GM13976 (cell line): ENCODE measurements at regions not wholly inside any gene's neighbourhood (a gene's known extent, or its start where the extent isn't known, plus 50 kb on each side); places are given as distances from the start of the nearest gene placed in this dataset.

Source experiments
- DNase-seq: peaks from one replicate; pipeline ENCODE4 v3.0.0; 2012; ENCODE audit warnings: low spot score
- in situ Hi-C: fragments of 300-500 bp; cut with MboI; formaldehyde crosslinking; loops from one replicate; pipeline ENCODE4 v1.12.0; 2022; ENCODE audit warnings: low sequenced_read_pairs, mixed read lengths, inconsistent platforms; ENCODE audit not compliant: unreplicated experiment
- TF ChIP-seq, protein P1 (sequence below): IDR thresholded peaks from 2 replicates; pipeline ENCODE4 v1.5.1; 2012; ENCODE audit warnings: borderline replicate concordance, mild to moderate bottlenecking; ENCODE audit not compliant: insufficient read depth; ENCODE audit errors: extremely low read depth, missing control alignments, control extremely low read depth

DNA sequence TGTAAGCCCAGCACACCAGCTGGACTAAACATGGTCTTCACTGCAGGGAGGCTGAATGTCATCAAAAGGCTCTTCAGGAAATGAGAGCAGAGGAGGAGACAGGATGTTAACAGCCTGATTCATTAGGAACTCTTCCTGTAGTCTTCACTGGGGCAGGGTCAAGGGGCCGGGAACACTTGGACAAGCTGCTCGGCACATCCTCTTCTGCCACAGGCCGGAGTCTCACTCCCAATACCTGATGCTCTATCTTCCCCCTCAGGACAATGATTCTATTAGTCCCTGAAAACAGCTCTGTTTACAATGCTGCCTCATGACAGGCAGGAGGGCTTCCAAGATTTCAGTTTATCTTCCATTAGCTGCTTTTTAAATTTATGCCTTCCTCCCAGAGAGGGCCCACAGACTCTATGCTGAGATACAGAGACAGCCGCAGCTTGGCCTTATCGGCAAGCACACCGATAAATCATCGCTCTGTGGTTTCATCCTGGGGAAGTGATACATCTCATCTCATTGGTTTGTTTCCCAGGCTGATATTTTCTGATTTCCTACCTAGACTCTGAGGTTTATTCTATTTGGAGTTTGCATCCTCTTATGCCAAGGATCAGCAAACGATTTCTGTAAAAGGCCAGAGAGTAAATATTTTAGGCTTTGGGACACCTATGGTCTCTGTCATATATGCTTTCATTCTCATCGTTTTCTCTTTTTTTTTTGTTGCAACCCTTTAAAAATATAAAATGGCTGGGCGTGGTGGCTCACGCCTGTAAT, 214.0 kb upstream of the ASIC2 start:
- in situ Hi-C loops = no loop called here
- DNase-seq = no peak
- TF ChIP-seq, protein P1, sequence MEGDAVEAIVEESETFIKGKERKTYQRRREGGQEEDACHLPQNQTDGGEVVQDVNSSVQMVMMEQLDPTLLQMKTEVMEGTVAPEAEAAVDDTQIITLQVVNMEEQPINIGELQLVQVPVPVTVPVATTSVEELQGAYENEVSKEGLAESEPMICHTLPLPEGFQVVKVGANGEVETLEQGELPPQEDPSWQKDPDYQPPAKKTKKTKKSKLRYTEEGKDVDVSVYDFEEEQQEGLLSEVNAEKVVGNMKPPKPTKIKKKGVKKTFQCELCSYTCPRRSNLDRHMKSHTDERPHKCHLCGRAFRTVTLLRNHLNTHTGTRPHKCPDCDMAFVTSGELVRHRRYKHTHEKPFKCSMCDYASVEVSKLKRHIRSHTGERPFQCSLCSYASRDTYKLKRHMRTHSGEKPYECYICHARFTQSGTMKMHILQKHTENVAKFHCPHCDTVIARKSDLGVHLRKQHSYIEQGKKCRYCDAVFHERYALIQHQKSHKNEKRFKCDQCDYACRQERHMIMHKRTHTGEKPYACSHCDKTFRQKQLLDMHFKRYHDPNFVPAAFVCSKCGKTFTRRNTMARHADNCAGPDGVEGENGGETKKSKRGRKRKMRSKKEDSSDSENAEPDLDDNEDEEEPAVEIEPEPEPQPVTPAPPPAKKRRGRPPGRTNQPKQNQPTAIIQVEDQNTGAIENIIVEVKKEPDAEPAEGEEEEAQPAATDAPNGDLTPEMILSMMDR = no peak

DNA sequence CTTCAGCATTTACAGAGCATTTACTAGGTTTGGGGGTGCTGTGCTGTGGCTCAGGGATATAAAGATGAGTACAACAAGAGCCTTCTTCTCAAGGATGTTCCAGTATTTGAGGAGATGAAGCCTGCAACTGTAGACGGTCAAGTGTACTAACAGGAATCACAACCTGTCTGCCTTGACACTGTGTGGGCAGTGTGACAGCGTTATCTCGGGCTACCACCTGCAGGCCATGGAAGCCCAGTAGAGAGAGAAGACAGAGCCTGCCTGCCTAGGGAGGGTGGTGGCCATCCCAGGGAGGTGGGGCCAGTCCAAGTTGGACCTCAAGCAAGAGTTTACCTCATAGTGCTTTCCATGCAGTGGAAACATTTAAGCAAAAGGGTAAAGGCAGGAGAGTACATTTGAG, 215.1 kb upstream of the ASIC2 start:
- TF ChIP-seq, protein P1 = no peak
- no peak for DNase-seq
- in situ Hi-C loops = no loop called here

DNA sequence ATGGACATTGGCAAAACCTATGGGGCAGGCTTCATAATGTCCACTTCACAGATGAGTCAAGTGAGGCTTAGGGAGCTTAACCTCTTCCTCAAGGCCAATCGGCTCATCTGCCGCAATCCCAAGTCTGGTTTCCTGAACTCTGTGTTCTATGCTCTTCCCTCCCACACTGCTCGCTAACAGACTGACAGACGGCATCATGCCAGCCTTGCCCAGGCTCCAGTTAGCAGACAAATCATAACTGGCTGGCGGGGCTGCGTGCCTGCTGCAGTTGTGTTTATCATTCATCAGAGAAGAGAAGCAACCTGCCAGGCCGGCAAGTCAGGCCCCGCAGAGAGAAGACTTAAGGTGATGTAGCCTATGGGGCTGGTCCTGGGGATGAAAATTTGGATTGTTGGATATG, 216.2 kb upstream of the ASIC2 start:
- no peak for DNase-seq
- in situ Hi-C loops = no loop called here
- TF ChIP-seq, protein P1 = no peak

DNA sequence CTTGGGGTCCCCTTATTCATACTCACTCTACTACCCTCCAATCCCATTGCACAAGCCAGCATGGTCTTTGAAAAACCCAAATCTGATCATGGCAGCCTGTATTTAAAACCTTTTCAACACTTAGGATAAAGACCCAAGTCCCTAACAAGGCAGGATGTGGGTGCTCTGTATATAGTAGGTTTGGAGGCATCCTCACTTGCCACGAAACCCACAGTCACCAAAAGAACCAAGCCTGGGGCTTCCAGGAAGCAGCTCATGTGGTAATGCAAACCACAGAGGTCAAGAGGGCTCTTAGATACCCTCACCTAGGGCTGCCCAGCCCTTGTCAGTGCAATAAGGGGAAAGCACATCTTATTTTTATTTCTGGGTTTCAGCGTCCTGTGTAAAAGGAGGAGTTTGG, 218.6 kb upstream of the ASIC2 start:
- in situ Hi-C loops = no loop called here
- TF ChIP-seq, protein P1 = no peak
- no peak for DNase-seq

DNA sequence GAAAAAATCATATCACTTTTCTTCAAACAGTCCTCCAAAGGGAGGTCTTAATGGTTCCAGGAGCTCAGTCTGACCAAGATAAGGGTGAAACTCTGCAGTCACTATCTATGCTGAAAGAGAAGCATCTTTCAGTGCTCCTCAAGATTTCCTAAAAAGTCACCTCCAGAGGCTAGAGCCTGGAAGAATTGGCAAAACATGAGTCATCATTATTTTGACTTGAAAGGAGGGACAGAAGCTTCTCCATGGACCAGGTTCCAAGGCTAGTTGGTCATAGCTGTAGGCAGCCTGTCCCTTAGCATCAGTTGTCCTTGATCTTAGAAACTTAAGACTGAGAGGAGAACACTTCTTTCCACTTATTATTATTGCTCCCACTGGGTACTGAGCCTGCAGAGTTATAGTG, 219.0 kb upstream of the ASIC2 start:
- DNase-seq = no peak
- TF ChIP-seq, protein P1 = no peak
- in situ Hi-C loops = no loop called here

DNA sequence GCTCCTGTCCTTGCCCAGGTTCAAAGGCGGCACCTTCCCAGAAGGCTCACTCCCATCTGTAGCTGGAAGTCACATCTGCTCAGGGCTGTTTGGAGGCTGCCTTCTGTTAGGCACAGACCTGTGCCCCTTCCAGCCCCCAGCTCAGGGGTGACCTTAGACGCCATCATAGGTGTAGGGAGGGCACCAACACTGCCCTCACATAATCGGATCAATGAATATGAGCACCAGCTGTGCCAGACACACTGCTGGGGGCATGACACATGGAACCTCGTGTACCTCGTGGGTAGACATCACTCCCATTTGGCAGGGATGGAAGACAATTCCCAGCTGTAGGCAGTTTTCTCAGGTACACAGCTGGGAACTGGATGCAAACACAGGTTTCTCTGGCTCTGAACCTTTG, 220.7 kb upstream of the ASIC2 start:
- TF ChIP-seq, protein P1 = no peak
- in situ Hi-C loops = no loop called here
- no peak for DNase-seq

DNA sequence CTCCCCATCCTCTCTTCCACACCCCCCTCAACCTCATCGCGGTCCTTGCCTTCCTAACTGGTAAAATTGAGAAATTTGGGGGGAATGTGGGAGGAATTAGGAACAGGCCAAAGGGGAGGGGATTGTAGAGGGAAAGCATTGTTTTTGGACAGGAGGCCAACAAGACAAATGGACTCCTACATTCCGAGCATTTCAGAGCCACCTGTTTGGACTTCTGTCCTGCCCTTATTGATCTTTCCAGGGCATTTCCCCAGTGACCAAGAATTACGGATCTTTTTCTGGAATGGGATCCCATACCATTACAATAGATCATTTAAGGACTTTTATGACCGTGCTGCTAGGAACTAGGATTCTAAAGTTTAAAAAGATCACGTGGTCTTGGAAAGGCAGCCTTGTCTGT, 221.3 kb upstream of the ASIC2 start:
- in situ Hi-C loops = no loop called here
- TF ChIP-seq, protein P1 = no peak
- no peak for DNase-seq
